Suprapubic skin (tissue), 4 donors: ENCODE measurements at regions not wholly inside any gene's neighbourhood (a gene's known extent, or its start where the extent isn't known, plus 50 kb on each side); places are given as distances from the start of the nearest gene placed in this dataset.

ENCODE experiments used
- EP300 ChIP-seq: sonication (generic); formaldehyde crosslinking; IDR thresholded peaks from one replicate; pipeline ENCODE4 v1.6.1; 2017; ENCODE audit warnings: antibody characterized with exemption
- POLR2A ChIP-seq, 2 donors: fragments of 450-650 bp; IDR thresholded peaks; one replicate each; pipeline ENCODE4 v1.6.1; 2017; ENCODE audit warnings: antibody characterized with exemption in 2 of 2, mild to moderate bottlenecking in 2 of 2, moderate library complexity in 2 of 2
- POLR2AphosphoS5 ChIP-seq, 3 donors: sonication (generic); formaldehyde crosslinking; IDR thresholded peaks; one replicate each; pipeline ENCODE4 v1.6.1; 2017; ENCODE audit warnings: antibody characterized with exemption in 3 of 3
- TF ChIP-seq, protein P1 (sequence below), 2 donors: fragments of 200-600 bp in 1 of 2; fragments of 450-650 bp in 1 of 2; sonication (generic) in 1 of 2; IDR thresholded peaks; one replicate each; pipeline ENCODE4 v1.5.1; 2016 to 2019; ENCODE audit warnings: antibody characterized with exemption in 2 of 2, mild to moderate bottlenecking in 1 of 2, moderate library complexity in 1 of 2

DNA sequence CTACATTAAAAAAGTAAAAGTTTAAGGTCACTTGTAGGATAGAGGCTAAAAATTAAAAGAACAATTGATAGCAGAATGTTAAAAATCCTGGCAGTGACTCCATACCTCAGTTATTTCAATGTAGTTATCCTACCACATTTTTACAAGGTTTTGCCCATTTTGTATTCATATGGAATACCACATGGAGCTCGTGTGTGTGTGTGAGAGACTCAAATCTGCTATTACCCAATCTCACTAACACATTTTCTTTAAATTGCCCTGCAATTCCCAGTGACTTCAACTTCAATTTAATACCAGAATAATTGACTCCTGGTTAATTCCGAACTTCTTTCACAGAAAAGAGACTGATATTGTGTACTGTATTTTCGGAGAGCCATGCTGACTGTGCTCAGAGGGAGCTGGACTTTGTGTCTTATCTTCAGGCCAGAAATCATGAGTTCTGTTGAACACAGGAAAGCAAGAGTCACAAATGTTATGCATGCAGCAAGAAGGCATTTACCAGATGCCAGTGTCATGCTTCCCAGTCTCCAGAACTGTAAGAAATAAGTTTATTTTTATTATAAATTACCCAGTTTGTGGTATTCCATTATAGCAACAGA is 529.0 kb upstream of the NECTIN3 start:
- TF ChIP-seq POLR2A (IDR thresholded peaks at IDR 0.05): no peak
- TF ChIP-seq, protein P1, sequence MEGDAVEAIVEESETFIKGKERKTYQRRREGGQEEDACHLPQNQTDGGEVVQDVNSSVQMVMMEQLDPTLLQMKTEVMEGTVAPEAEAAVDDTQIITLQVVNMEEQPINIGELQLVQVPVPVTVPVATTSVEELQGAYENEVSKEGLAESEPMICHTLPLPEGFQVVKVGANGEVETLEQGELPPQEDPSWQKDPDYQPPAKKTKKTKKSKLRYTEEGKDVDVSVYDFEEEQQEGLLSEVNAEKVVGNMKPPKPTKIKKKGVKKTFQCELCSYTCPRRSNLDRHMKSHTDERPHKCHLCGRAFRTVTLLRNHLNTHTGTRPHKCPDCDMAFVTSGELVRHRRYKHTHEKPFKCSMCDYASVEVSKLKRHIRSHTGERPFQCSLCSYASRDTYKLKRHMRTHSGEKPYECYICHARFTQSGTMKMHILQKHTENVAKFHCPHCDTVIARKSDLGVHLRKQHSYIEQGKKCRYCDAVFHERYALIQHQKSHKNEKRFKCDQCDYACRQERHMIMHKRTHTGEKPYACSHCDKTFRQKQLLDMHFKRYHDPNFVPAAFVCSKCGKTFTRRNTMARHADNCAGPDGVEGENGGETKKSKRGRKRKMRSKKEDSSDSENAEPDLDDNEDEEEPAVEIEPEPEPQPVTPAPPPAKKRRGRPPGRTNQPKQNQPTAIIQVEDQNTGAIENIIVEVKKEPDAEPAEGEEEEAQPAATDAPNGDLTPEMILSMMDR (IDR thresholded peaks at IDR 0.05): no peak
- TF ChIP-seq EP300: no peak
- TF ChIP-seq POLR2AphosphoS5 (IDR thresholded peaks at IDR 0.05): no peak
